WI38 (cell line): ENCODE measurements at regions not wholly inside any gene's neighbourhood (a gene's known extent, or its start where the extent isn't known, plus 50 kb on each side); places are given as distances from the start of the nearest gene placed in this dataset.

ENCODE experiments used
- H3K4me3 ChIP-seq: 2 replicates; pipeline ENCODE4 v1.5.1; 2011; ENCODE audit warnings: low read depth, mild to moderate bottlenecking, control low read depth, low read length
- CTCF ChIP-seq: IDR thresholded peaks from 2 replicates; pipeline ENCODE4 v1.5.1; 2012; ENCODE audit warnings: low read depth, mild to moderate bottlenecking, control low read depth, low read length

GRCh38 chr2:234830853-234831252 lies 121.0 kb upstream of the SH3BP4 start:
- H3K4me3 ChIP-seq: no peak overlapping the region
- TF ChIP-seq CTCF: no peak

DNA sequence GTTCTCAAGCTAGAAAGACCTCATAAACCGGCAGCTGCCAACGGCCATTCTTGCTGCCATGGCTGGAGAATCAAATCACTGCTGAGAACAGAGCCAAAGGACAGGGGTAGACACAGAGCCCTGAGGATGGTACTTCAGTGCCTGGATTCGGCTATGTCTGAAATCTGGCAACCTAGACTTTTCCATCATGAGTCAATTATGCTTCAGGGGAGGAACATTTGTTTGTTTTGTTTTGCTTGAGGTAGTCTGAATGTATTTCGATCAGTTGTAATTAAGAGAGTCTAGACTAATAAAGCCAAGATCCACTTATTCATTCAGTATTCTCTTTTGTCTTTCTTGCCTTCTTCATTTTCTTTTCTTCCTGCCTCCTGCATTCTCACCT lies 122.8 kb upstream of the SH3BP4 start:
- TF ChIP-seq CTCF: no peak
- no peak overlapping the region for H3K4me3 ChIP-seq

- TF ChIP-seq CTCF: no peak
Measured at GRCh38 chr2:234828382-234829073, 123.3 kb upstream of the SH3BP4 start.

GRCh38 chr2:234827096-234827860 lies 124.5 kb upstream of the SH3BP4 start:
- H3K4me3 ChIP-seq: no peak overlapping the region
- TF ChIP-seq CTCF: no peak

More at GRCh38 chr2:234828382-234829073, 123.3 kb upstream of the SH3BP4 start:
- no peak overlapping the region for H3K4me3 ChIP-seq

- TF ChIP-seq CTCF: no peak
- H3K4me3 ChIP-seq: no peak overlapping the region
Measured at GRCh38 chr2:234826681-234827080, 125.1 kb upstream of the SH3BP4 start.

- no peak for TF ChIP-seq CTCF
- no peak overlapping the region for H3K4me3 ChIP-seq
Measured at GRCh38 chr2:234825616-234826015, 126.2 kb upstream of the SH3BP4 start.

DNA sequence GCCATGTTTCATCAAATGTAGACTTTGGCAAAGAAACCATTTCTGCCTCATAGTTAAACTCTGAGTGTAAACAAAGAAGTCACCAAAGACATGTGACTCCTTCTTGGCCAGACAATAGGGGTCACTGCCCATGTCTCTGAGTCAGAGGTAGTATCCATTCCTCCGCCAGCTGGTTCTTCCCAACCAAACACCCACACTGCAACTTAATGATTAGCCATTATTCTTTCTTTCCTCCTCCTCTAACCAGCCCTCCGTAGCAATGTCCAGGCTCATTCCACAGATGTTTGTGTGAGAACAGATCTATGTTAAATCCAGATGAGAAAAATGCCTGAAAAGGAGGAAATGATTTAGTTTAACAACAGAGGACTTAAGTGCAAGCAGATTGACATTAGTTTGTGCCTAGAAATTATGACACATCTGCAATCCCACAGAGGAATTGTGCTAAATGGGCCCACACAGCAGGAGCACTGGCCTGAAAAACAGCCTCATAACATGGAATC lies 127.9 kb upstream of the SH3BP4 start:
- no peak overlapping the region for H3K4me3 ChIP-seq
- TF ChIP-seq CTCF: no peak
